ENCODE measurements at regions not wholly inside any gene's neighbourhood (a gene's known extent, or its start where the extent isn't known, plus 50 kb on each side); places are given as distances from the start of the nearest gene placed in this dataset.

DNA sequence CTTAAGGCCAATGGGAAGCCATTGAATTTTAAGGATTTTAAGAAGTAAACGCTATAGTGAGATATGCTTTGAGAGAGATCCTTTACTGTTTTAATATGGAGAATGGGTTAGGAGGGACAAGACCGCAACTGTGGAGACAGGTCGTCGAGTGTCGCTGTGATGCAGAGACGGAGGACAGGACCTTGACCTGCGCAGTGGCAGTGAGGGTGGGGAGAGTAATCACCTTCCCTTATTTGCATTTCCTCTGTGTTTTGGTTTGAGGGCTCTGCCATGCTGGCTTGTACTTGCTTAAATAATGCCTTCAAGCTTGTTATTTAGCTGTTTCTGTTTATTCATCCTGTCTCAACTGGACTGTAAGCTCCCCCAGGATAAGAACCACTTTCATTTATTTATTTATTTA lies 345.0 kb downstream of the FBXW7 start:
- no peak overlapping the region for H3K4me3 ChIP-seq
- no peak for DNase-seq
- H3K27ac ChIP-seq, result no peak overlapping the region
- H3K9me3 ChIP-seq, result no peaks in the 10 kb centered on the region
- intact Hi-C loops (cut with DNase I; ENCODE audit: low total_unique reads), result no loop called here
- H3K27me3 ChIP-seq, result no peaks in the 10 kb centered on the region
- H3K36me3 ChIP-seq, result no peaks in the 10 kb centered on the region
- H3K4me1 ChIP-seq, result no peaks in the 10 kb centered on the region
- TF ChIP-seq CTCF (IDR thresholded peaks at IDR 0.05) (no peak), POLR2A (IDR thresholded peaks at IDR 0.05) (no peak)

- Histone ChIP-seq H3K36me3 (no peaks in the 10 kb centered on the region), H3K9me3 (no peaks in the 10 kb centered on the region), H3K27me3 (no peaks in the 10 kb centered on the region), H3K4me1 (no peaks in the 10 kb centered on the region), H3K4me3 (no peak overlapping the region), H3K27ac (no peak overlapping the region)
- intact Hi-C loops (cut with DNase I; ENCODE audit: low total_unique reads), result no loop called here
- no peak for DNase-seq
- TF ChIP-seq POLR2A (IDR thresholded peaks at IDR 0.05) (no peak), CTCF (IDR thresholded peaks at IDR 0.05) (no peak)
Measured at GRCh38 chr4:152189451-152190179, 346.3 kb downstream of the FBXW7 start.

GRCh38 chr4:152188801-152189200 lies 347.1 kb downstream of the FBXW7 start:
- H3K4me3 ChIP-seq, result no peak overlapping the region
- no peaks in the 10 kb centered on the region for H3K36me3 ChIP-seq
- intact Hi-C loops (cut with DNase I; ENCODE audit: low total_unique reads), result no loop called here
- DNase-seq, result no peak
- no peak for TF ChIP-seq CTCF (IDR thresholded peaks at IDR 0.05)
- no peak for TF ChIP-seq POLR2A (IDR thresholded peaks at IDR 0.05)
- no peaks in the 10 kb centered on the region for H3K9me3 ChIP-seq
- H3K27ac ChIP-seq, result no peak overlapping the region
- H3K4me1 ChIP-seq, result no peaks in the 10 kb centered on the region
- H3K27me3 ChIP-seq, result no peaks in the 10 kb centered on the region

GRCh38 chr4:152187693-152188092 lies 348.2 kb downstream of the FBXW7 start:
- intact Hi-C loops (cut with DNase I; ENCODE audit: low total_unique reads), result no loop called here
- no peaks in the 10 kb centered on the region for H3K4me1 ChIP-seq

More at GRCh38 chr4:152187693-152188092, 348.2 kb downstream of the FBXW7 start:
- no peaks in the 10 kb centered on the region for H3K9me3 ChIP-seq
- no peak for TF ChIP-seq POLR2A (IDR thresholded peaks at IDR 0.05)
- TF ChIP-seq CTCF (IDR thresholded peaks at IDR 0.05), result no peak
- H3K36me3 ChIP-seq, result no peaks in the 10 kb centered on the region
- no peak overlapping the region for H3K27ac ChIP-seq
- no peaks in the 10 kb centered on the region for H3K27me3 ChIP-seq
- DNase-seq, result no peak
- H3K4me3 ChIP-seq, result no peak overlapping the region
